Ishikawa (cell line): ENCODE measurements at regions not wholly inside any gene's neighbourhood (a gene's known extent, or its start where the extent isn't known, plus 50 kb on each side); places are given as distances from the start of the nearest gene placed in this dataset.

Source experiments
- REST ChIP-seq: IDR thresholded peaks from 2 replicates; pipeline ENCODE4 v1.6.1; 2012; ENCODE audit warnings: low read depth, mild to moderate bottlenecking
- TEAD4 ChIP-seq: IDR thresholded peaks from 2 replicates; pipeline ENCODE4 v1.6.1; 2012
- YY1 ChIP-seq: IDR thresholded peaks from 2 replicates; pipeline ENCODE4 v1.6.1; 2012; ENCODE audit warnings: low read depth
- ZBTB7A ChIP-seq: IDR thresholded peaks from 2 replicates; pipeline ENCODE4 v1.6.1; 2012; ENCODE audit warnings: low read depth
- TF ChIP-seq, protein P1 (sequence below): IDR thresholded peaks from 2 replicates; pipeline ENCODE4 v1.6.1; 2012

DNA sequence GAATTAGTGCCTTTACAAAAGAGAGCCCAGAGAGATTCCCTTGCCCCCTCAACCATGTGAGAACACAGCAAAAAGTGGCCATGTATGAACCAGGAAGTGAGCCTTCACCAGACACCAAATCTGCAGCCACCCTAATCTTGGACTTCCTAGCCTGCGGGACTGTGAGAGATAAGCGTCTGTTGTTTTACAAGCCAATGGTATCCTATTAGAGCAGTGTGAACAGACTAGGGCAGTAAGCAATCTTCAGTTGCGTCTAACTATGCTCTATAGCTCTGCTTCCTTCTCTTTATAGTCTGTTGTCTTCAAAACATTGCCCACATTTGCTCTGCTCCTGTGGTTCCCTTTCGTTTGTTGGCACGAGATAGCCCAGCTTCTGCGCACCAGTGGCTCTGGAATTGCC, 109.5 kb upstream of the FNDC3A start:
- TF ChIP-seq TEAD4 (no peak), REST (no peak), YY1 (no peak), ZBTB7A (no peak)
- TF ChIP-seq, protein P1, sequence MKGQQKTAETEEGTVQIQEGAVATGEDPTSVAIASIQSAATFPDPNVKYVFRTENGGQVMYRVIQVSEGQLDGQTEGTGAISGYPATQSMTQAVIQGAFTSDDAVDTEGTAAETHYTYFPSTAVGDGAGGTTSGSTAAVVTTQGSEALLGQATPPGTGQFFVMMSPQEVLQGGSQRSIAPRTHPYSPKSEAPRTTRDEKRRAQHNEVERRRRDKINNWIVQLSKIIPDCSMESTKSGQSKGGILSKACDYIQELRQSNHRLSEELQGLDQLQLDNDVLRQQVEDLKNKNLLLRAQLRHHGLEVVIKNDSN, result no peak
